HCT116 (cell line): ENCODE measurements at regions not wholly inside any gene's neighbourhood (a gene's known extent, or its start where the extent isn't known, plus 50 kb on each side); places are given as distances from the start of the nearest gene placed in this dataset.

Experiments
- ATAC-seq: fragments of 200-7000 bp; cut with Tn5 transposase; 2 replicates; pipeline ENCODE4 v1.9.1; 2020; ENCODE audit warnings: mild to moderate bottlenecking, moderate library complexity
- BruUV-seq: library from RNA; stranded (reverse); fragments of 400-500 nt; replicated peaks from 2 replicates; lab custom pipeline; 2021; lab: Mats Ljungman, UMichigan
- CTCF ChIA-PET: fragments of 300-600 bp; sonication (Branson Sonifier 250); formaldehyde crosslinking; loops from one replicate; lab custom pipeline; 2021; ENCODE audit warnings: antibody characterized with exemption; lab: Charles Lee
- POLR2A ChIA-PET: fragments of 300-600, 350-600 bp; sonication (Branson Sonifier 250); formaldehyde crosslinking; loops from one replicate; lab custom pipeline; 2021; ENCODE audit warnings: antibody characterized with exemption; lab: Charles Lee
- RAD21 ChIA-PET, 2 experiments: fragments of 300-600 bp; sonication (Branson Sonifier 250); formaldehyde crosslinking; loops; one replicate each; lab custom pipeline; 2023; ENCODE audit warnings: low total read pairs in 2 of 2; ENCODE audit not compliant: uncharacterized antibody in 2 of 2, unreplicated experiment in 2 of 2, low non-redundant PET in 1 of 2; lab: Charles Lee
- DNase-seq: peaks from one replicate; pipeline ENCODE4 v3.0.0-alpha.2; 2010; ENCODE audit warnings: low read depth, low spot score
- H2AFZ ChIP-seq: fragments of 200-600 bp; shearing (Covaris generic), sonication (generic); 2 replicates; pipeline ENCODE4 v1.6.1; 2017; ENCODE audit warnings: low read depth, mixed run types, mixed read lengths, antibody characterized with exemption, low read length; ENCODE audit not compliant: poor library complexity, severe bottlenecking
- H3K27ac ChIP-seq: 2 replicates; pipeline ENCODE4 v1.5.1; 2012; ENCODE audit warnings: low read depth, low read length
- H3K27me3 ChIP-seq: fragments of 200-600 bp; sonication (generic); 2 replicates; pipeline ENCODE4 v1.6.1; 2016; ENCODE audit warnings: mixed run types, low read length, mixed read lengths; ENCODE audit not compliant: insufficient read depth
- H3K36me3 ChIP-seq, 2 experiments: fragments of 200-500 bp in 1 of 2; fragments of 200-600 bp in 1 of 2; sonication (Bioruptor generic) in 1 of 2; sonication (generic) in 1 of 2; 2 replicates each; pipeline versions ENCODE4 v1.5.1 to v1.6.1; 2014 to 2016; ENCODE audit warnings: low read length in 2 of 2, inconsistent platforms in 1 of 2, mixed read lengths in 1 of 2, mixed run types in 1 of 2; ENCODE audit not compliant: insufficient read depth in 2 of 2, control insufficient read depth in 1 of 2
- H3K4me1 ChIP-seq, 2 experiments: fragments of 200-600 bp in 1 of 2; sonication (generic) in 1 of 2; 2 replicates each; pipeline versions ENCODE4 v1.5.1 to v1.6.1; 2012 to 2017; ENCODE audit warnings: low read length in 2 of 2, inconsistent platforms in 1 of 2, mild to moderate bottlenecking in 1 of 2, mixed read lengths in 1 of 2, mixed run types in 1 of 2, moderate library complexity in 1 of 2; ENCODE audit not compliant: insufficient read depth in 2 of 2, control insufficient read depth in 1 of 2
- H3K4me2 ChIP-seq: fragments of 200-600 bp; sonication (generic); 2 replicates; pipeline ENCODE4 v1.6.1; 2017; ENCODE audit warnings: mixed run types, low read length, mixed read lengths
- H3K4me3 ChIP-seq, 2 experiments: fragments of 200-600 bp in 1 of 2; sonication (generic) in 1 of 2; replicated peaks in 1 of 2; 2 replicates each; pipeline ENCODE4 v1.5.1; 2011 to 2016; ENCODE audit warnings: low read length in 2 of 2, control low read depth in 1 of 2, low read depth in 1 of 2, mild to moderate bottlenecking in 1 of 2, mixed read lengths in 1 of 2, mixed run types in 1 of 2
- H3K79me2 ChIP-seq: fragments of 200-600 bp; sonication (generic); 2 replicates; pipeline ENCODE4 v1.6.1; 2017; ENCODE audit warnings: mild to moderate bottlenecking, mixed run types, low read length, moderate library complexity, mixed read lengths; ENCODE audit not compliant: insufficient read depth
- H3K9ac ChIP-seq: fragments of 200-600 bp; sonication (generic); 2 replicates; pipeline ENCODE4 v1.6.1; 2016; ENCODE audit warnings: low read length, mixed read lengths
- H3K9me2 ChIP-seq: fragments of 200-600 bp; sonication (generic), shearing (Covaris generic); 2 replicates; pipeline ENCODE4 v1.6.1; 2017; ENCODE audit warnings: mixed run types, mild to moderate bottlenecking, moderate library complexity; ENCODE audit not compliant: insufficient read depth
- H3K9me3 ChIP-seq, 2 experiments: fragments of 200-500 bp in 1 of 2; fragments of 200-600 bp in 1 of 2; sonication (Bioruptor generic) in 1 of 2; sonication (generic) in 1 of 2; 2 replicates each; pipeline ENCODE4 v1.6.1; 2014 to 2017; ENCODE audit warnings: low read length in 2 of 2, mixed read lengths in 2 of 2, inconsistent platforms in 1 of 2, low read depth in 1 of 2, mild to moderate bottlenecking in 1 of 2, mixed run types in 1 of 2, moderate library complexity in 1 of 2; ENCODE audit not compliant: control insufficient read depth in 1 of 2, insufficient read depth in 1 of 2
- H4K20me1 ChIP-seq: fragments of 200-600 bp; sonication (generic), shearing (Covaris generic); 2 replicates; pipeline ENCODE4 v1.6.1; 2017; ENCODE audit warnings: mixed run types, mild to moderate bottlenecking, moderate library complexity; ENCODE audit not compliant: insufficient read depth
- CEBPB ChIP-seq: IDR thresholded peaks from 2 replicates; pipeline ENCODE4 v1.6.1; 2012; ENCODE audit warnings: low read depth
- ELF1 ChIP-seq: IDR thresholded peaks from 2 replicates; pipeline ENCODE4 v1.6.1; 2012; ENCODE audit warnings: low read depth, borderline replicate concordance
- EZH2phosphoT487 ChIP-seq: fragments of 200-600 bp; IDR thresholded peaks from 2 replicates; pipeline ENCODE4 v1.6.1; 2018; ENCODE audit warnings: antibody characterized with exemption, borderline replicate concordance
- POLR2A ChIP-seq: IDR thresholded peaks from 2 replicates; pipeline ENCODE4 v1.7.0; 2011; ENCODE audit warnings: borderline replicate concordance; ENCODE audit not compliant: insufficient read depth, insufficient read length; ENCODE audit errors: extremely low read depth
- RAD21 ChIP-seq: IDR thresholded peaks from 2 replicates; pipeline ENCODE4 v1.6.1; 2012; ENCODE audit warnings: low read depth, mild to moderate bottlenecking
- SIN3A ChIP-seq: IDR thresholded peaks from 2 replicates; pipeline ENCODE4 v1.6.1; 2012; ENCODE audit warnings: low read depth
- TCF7L2 ChIP-seq: IDR thresholded peaks from 2 replicates; pipeline ENCODE4 v1.7.0; 2011; ENCODE audit warnings: borderline replicate concordance, inconsistent platforms; ENCODE audit not compliant: insufficient read depth, insufficient read length; ENCODE audit errors: extremely low read depth
- ZFX ChIP-seq: fragments of 450-650 bp; IDR thresholded peaks from 2 replicates; pipeline ENCODE4 v1.6.1; 2017
- ZNF274 ChIP-seq: fragments of 200-500 bp; sonication (Bioruptor generic); IDR thresholded peaks from 2 replicates; pipeline ENCODE4 v1.6.1; 2014; ENCODE audit warnings: mild to moderate bottlenecking, low read depth, low read length, inconsistent platforms
- intact Hi-C: fragments of 100-400 bp; cut with micrococcal nuclease; formaldehyde crosslinking; loops from 2 replicates; pipeline ENCODE4 v1.10.0; 2022
- TF ChIP-seq, protein P1 (sequence below): IDR thresholded peaks from 2 replicates; pipeline ENCODE4 v1.6.1; 2012
- TF ChIP-seq, protein P2 (sequence below): IDR thresholded peaks from 2 replicates; pipeline ENCODE4 v1.6.1; 2011; ENCODE audit warnings: mild to moderate bottlenecking, low read length, moderate library complexity; ENCODE audit not compliant: insufficient replicate concordance; ENCODE audit errors: extremely low read depth
- TF ChIP-seq, protein P3 (sequence below): IDR thresholded peaks from 2 replicates; pipeline ENCODE4 v1.6.1; 2012; ENCODE audit warnings: low read depth
- TF ChIP-seq, protein P4 (sequence below), 3 experiments: fragments of 200-600 bp in 1 of 3; sonication (generic) in 1 of 3; IDR thresholded peaks in 2 of 3; conservative IDR thresholded peaks in 1 of 3; 2 replicates each; pipeline ENCODE4 v1.5.1; 2012 to 2017; ENCODE audit warnings: low read depth in 2 of 3, low read length in 2 of 3, antibody characterized with exemption in 1 of 3, borderline replicate concordance in 1 of 3, control low read depth in 1 of 3, mild to moderate bottlenecking in 1 of 3, mixed read lengths in 1 of 3, mixed run types in 1 of 3, moderate library complexity in 1 of 3; ENCODE audit not compliant: insufficient read depth in 1 of 3

DNA sequence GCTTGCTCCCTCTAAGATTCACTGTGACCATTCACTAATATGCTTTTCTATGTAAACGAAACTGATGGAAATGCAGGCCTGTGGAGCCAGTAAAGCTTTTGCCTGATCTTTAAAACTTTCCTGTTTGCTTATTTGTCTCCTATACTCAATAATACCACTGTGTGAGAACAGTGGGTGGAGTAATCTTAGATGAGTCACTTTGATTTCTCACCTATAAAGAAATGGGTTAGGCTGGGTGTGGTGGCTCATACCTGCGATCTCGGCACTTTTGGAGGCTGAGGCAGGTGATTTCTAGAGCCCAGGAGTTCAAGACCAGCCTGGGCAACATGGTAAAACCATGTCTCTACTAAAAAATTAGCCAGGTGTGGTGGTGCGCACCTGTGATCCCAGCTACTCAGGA lies 70.8 kb downstream of the RWDD3 start:
- TF ChIP-seq RAD21 = no peak
- TF ChIP-seq SIN3A = no peak
- TF ChIP-seq CEBPB = no peak
- TF ChIP-seq, protein P1, sequence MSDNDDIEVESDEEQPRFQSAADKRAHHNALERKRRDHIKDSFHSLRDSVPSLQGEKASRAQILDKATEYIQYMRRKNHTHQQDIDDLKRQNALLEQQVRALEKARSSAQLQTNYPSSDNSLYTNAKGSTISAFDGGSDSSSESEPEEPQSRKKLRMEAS = no peak
- no peak for TF ChIP-seq ELF1
- no peak for TF ChIP-seq ZFX
- no peak for TF ChIP-seq POLR2A
- TF ChIP-seq, protein P2, sequence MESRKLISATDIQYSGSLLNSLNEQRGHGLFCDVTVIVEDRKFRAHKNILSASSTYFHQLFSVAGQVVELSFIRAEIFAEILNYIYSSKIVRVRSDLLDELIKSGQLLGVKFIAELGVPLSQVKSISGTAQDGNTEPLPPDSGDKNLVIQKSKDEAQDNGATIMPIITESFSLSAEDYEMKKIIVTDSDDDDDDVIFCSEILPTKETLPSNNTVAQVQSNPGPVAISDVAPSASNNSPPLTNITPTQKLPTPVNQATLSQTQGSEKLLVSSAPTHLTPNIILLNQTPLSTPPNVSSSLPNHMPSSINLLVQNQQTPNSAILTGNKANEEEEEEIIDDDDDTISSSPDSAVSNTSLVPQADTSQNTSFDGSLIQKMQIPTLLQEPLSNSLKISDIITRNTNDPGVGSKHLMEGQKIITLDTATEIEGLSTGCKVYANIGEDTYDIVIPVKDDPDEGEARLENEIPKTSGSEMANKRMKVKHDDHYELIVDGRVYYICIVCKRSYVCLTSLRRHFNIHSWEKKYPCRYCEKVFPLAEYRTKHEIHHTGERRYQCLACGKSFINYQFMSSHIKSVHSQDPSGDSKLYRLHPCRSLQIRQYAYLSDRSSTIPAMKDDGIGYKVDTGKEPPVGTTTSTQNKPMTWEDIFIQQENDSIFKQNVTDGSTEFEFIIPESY = no peak
- TF ChIP-seq, protein P3, sequence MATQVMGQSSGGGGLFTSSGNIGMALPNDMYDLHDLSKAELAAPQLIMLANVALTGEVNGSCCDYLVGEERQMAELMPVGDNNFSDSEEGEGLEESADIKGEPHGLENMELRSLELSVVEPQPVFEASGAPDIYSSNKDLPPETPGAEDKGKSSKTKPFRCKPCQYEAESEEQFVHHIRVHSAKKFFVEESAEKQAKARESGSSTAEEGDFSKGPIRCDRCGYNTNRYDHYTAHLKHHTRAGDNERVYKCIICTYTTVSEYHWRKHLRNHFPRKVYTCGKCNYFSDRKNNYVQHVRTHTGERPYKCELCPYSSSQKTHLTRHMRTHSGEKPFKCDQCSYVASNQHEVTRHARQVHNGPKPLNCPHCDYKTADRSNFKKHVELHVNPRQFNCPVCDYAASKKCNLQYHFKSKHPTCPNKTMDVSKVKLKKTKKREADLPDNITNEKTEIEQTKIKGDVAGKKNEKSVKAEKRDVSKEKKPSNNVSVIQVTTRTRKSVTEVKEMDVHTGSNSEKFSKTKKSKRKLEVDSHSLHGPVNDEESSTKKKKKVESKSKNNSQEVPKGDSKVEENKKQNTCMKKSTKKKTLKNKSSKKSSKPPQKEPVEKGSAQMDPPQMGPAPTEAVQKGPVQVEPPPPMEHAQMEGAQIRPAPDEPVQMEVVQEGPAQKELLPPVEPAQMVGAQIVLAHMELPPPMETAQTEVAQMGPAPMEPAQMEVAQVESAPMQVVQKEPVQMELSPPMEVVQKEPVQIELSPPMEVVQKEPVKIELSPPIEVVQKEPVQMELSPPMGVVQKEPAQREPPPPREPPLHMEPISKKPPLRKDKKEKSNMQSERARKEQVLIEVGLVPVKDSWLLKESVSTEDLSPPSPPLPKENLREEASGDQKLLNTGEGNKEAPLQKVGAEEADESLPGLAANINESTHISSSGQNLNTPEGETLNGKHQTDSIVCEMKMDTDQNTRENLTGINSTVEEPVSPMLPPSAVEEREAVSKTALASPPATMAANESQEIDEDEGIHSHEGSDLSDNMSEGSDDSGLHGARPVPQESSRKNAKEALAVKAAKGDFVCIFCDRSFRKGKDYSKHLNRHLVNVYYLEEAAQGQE = no peak
- TF ChIP-seq, protein P4, sequence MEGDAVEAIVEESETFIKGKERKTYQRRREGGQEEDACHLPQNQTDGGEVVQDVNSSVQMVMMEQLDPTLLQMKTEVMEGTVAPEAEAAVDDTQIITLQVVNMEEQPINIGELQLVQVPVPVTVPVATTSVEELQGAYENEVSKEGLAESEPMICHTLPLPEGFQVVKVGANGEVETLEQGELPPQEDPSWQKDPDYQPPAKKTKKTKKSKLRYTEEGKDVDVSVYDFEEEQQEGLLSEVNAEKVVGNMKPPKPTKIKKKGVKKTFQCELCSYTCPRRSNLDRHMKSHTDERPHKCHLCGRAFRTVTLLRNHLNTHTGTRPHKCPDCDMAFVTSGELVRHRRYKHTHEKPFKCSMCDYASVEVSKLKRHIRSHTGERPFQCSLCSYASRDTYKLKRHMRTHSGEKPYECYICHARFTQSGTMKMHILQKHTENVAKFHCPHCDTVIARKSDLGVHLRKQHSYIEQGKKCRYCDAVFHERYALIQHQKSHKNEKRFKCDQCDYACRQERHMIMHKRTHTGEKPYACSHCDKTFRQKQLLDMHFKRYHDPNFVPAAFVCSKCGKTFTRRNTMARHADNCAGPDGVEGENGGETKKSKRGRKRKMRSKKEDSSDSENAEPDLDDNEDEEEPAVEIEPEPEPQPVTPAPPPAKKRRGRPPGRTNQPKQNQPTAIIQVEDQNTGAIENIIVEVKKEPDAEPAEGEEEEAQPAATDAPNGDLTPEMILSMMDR (IDR thresholded peaks at IDR 0.05 in 2 of 3, conservative IDR thresholded peaks at IDR 0.05 in 1 of 3; ENCODE audit: borderline replicate concordance in 1 of 3, insufficient read depth in 1 of 3, low read depth in 2 of 3, low read length in 2 of 3) = no peak
- no peak for TF ChIP-seq ZNF274
- TF ChIP-seq TCF7L2 = no peak
- no peak for TF ChIP-seq EZH2phosphoT487
- TF ChIP-seq, all 23 proteins: peak for 0
- RAD21 ChIA-PET = no interaction called here
- Histone ChIP-seq H3K79me2 (no peaks in the 10 kb centered on the region), H3K4me2 (no peak overlapping the region), H2AFZ (no peak overlapping the region), H3K4me3 (no peak overlapping the region), H3K36me3 (no peaks in the 10 kb centered on the region), H3K9me3 (no peaks in the 10 kb centered on the region), H4K20me1 (no peaks in the 10 kb centered on the region), H3K27ac (no peak overlapping the region), H3K4me1 (peaks cover 0 to 4% of the 10 kb centered on the region in 2 experiments; a peak in 1 of 4 replicates), H3K27me3 (no peaks in the 10 kb centered on the region), H3K9ac (no peak overlapping the region), H3K9me2 (0 out of 2 replicates have a peak, but pooled peaks cover 3% of the 10 kb centered on the region)
- CTCF ChIA-PET = no interaction called here
- BruUV-seq = no TSS peak
- POLR2A ChIA-PET = no interaction called here
- ATAC-seq = no peak
- intact Hi-C loops = loop anchor here (10.0 kb wide), 1 partner anchor 1540 kb away; no protein-coding TSS in a partner anchor
- no peak for DNase-seq
